Right lobe of liver (tissue), 6 donors: ENCODE measurements at regions not wholly inside any gene's neighbourhood (a gene's known extent, or its start where the extent isn't known, plus 50 kb on each side); places are given as distances from the start of the nearest gene placed in this dataset.

Experiments
- ATAC-seq, 4 donors: fragments of 200-7000 bp; cut with Tn5 transposase; one replicate each; pipeline ENCODE4 v1.9.1; 2020; ENCODE audit warnings: mild to moderate bottlenecking in 4 of 4, moderate library complexity in 4 of 4
- DNase-seq, 3 donors: peaks; one replicate each; pipeline ENCODE4 v3.0.0-alpha.2; 2020
- H3K27ac ChIP-seq, 3 donors: fragments of 200-600 bp; one replicate each; pipeline ENCODE4 v1.8.0; 2022
- H3K27me3 ChIP-seq, 2 donors: fragments of 200-600 bp; one replicate each; pipeline ENCODE4 v1.8.0; 2022
- H3K36me3 ChIP-seq, 4 donors: fragments of 200-600 bp; sonication (generic) in 1 of 4; one replicate each; pipeline versions ENCODE4 v1.5.1 to v1.8.0; 2017 to 2022; ENCODE audit warnings: control low read depth in 1 of 4
- H3K4me1 ChIP-seq, 4 donors: fragments of 200-600 bp; sonication (generic) in 1 of 4; one replicate each; pipeline versions ENCODE4 v1.5.1 to v1.8.0; 2017 to 2022; ENCODE audit warnings: control low read depth in 1 of 4
- H3K4me3 ChIP-seq, 3 donors: fragments of 200-600 bp; one replicate each; pipeline ENCODE4 v1.8.0; 2022
- H3K9me3 ChIP-seq, 4 donors: fragments of 200-600 bp; sonication (generic) in 1 of 4; one replicate each; pipeline versions ENCODE4 v1.5.1 to v1.8.0; 2017 to 2022; ENCODE audit warnings: control low read depth in 1 of 4
- POLR2A ChIP-seq: fragments of 450-650 bp; IDR thresholded peaks from one replicate; pipeline ENCODE4 v1.6.1; 2017; ENCODE audit warnings: antibody characterized with exemption, mild to moderate bottlenecking
- WGBS: methylation state at CpG from one replicate; pipeline ENCODE4 v1.1.6; 2018; ENCODE audit warnings: low coverage, low lambda C conversion rate; ENCODE audit not compliant: insufficient coverage; ENCODE audit errors: missing lambda C conversion rate; 5-methylcytosine and 5-hydroxymethylcytosine counted together
- intact Hi-C, 2 donors: fragments of 100-400 bp; cut with DNase I; formaldehyde crosslinking; loops; one replicate each; pipeline versions ENCODE4 v1.11.2 to v1.14.1; 2022
- TF ChIP-seq, protein P1 (sequence below), 4 donors: fragments of 200-600 bp in 3 of 4; fragments of 450-650 bp in 1 of 4; IDR thresholded peaks; one replicate each; pipeline versions ENCODE4 v1.5.1 to v1.8.0; 2016 to 2022; ENCODE audit warnings: antibody characterized with exemption in 4 of 4, mild to moderate bottlenecking in 2 of 4
- donor health status: DM: no; HTN: yes; CAD: no.
- donor health status: DM: no; HTN: no; CAD: no.
- donor health status: DM: no; HTN: no; CAD: no.
- donor health status: DM: no; HTN: yes; CAD: no.
- donor health status: DM: no; HTN: yes; CAD: no.

DNA sequence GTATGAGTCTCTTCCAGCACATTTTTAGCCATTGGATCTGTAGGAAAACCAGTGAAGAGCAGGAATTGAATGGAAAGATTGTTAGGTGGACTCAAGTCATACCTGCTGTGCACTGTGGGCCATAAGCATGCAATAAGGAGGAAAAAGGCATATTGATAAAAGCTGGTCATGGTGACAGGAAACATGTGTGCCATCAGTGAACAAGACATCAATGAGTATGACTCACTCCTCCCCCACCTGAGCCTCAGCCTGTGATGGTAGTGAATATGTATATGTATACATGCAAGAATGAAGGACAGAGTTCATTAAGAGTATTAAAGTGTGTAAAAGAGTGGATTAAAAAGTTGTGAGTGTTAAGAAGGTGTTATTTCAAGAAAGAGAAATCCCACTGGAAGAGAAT, 164.5 kb downstream of the TMEM38B start:
- Histone ChIP-seq H3K27ac (no peak overlapping the region), H3K4me3 (no peak overlapping the region), H3K27me3 (no peaks in the 10 kb centered on the region), H3K36me3 (no peaks in the 10 kb centered on the region), H3K9me3 (no peaks in the 10 kb centered on the region), H3K4me1 (no peaks in the 10 kb centered on the region)
- ATAC-seq: no peak
- intact Hi-C loops: no loop called here
- no peak for DNase-seq
- TF ChIP-seq, protein P1, sequence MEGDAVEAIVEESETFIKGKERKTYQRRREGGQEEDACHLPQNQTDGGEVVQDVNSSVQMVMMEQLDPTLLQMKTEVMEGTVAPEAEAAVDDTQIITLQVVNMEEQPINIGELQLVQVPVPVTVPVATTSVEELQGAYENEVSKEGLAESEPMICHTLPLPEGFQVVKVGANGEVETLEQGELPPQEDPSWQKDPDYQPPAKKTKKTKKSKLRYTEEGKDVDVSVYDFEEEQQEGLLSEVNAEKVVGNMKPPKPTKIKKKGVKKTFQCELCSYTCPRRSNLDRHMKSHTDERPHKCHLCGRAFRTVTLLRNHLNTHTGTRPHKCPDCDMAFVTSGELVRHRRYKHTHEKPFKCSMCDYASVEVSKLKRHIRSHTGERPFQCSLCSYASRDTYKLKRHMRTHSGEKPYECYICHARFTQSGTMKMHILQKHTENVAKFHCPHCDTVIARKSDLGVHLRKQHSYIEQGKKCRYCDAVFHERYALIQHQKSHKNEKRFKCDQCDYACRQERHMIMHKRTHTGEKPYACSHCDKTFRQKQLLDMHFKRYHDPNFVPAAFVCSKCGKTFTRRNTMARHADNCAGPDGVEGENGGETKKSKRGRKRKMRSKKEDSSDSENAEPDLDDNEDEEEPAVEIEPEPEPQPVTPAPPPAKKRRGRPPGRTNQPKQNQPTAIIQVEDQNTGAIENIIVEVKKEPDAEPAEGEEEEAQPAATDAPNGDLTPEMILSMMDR (IDR thresholded peaks at IDR 0.05): no peak
- TF ChIP-seq POLR2A: no peak

DNA sequence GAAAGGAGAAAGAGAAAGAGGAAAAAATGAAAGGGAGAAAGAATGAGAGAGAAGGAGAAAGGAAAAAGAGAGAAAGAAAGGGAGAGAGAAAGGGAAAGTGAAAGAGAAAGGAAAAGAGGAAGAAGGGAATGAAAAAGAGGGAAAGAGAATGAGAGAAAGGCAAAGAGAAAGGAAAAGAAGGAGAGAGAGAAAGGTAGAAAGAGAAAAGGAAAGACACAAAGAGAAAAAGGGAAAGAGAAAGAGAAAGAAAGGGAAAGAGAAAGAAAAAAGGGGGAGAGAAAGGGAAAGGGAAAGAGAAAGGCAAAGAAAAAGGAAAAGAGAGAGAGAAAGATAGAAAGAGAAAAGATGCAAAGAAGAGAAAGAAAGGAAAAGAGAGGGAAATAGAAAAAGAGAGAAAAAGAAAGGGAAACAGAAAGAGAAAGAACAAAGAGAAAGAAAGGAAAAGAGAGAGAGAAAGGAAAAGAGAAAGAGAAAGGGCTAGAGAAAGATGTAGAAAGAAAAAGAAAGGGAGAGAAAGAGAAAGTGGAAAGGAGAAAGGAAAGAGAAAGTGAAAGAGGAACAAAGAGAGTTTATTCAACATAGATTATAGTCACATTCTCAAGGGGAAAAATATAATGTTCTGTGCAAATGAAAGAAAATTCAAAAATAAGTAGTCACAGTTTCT, 165.2 kb downstream of the TMEM38B start:
- no peak for TF ChIP-seq POLR2A
- TF ChIP-seq, protein P1 (IDR thresholded peaks at IDR 0.05): no peak

DNA sequence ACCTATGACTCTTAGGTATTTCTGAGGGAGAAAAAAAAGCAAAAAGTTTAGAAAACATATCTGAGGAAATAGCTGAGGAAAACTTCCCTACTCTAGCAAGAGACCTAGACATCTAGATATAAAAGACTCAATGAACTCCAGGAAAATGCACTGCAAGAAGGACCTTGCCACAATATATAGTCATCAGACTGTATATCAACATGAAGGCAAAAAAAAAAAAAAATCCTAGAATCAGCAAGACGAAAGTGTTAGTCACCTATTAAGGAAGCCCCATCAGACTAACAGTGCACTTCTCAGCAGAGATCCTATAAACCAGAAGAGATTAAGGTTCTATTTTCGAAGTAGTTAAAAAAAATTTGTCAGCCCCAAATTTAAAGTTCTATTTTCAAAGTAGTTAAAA, 166.2 kb downstream of the TMEM38B start:
- 60% methylated on average over 2 of the region's 2 CpGs for WGBS

More for the DNA sequence above, 165.2 kb downstream of the TMEM38B start:
- Histone ChIP-seq H3K27ac (no peak overlapping the region), H3K27me3 (no peaks in the 10 kb centered on the region), H3K36me3 (no peaks in the 10 kb centered on the region), H3K9me3 (no peaks in the 10 kb centered on the region), H3K4me3 (no peak overlapping the region), H3K4me1 (no peaks in the 10 kb centered on the region)
- DNase-seq (no peak), ATAC-seq (no peak)
- intact Hi-C loops: no loop called here

DNA sequence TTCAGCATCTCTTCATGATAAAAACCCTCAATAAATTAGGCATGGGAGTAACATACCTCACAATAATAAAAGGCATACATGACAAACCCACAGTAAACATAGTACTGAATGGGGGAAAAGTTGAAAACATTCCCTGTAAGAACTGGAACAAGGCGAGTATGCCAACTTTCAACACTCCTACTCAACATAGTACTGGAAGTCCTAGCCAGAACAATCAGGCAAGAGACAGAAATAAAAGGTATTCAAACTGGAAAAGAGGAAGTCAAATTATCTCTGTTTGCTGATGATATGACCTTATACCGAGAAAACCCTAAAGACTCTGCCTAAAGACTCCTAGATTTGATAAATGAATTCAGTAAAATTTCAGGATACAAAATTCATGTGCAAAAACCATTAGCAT, 167.6 kb downstream of the TMEM38B start:
- no peaks in the 10 kb centered on the region for H3K27me3 ChIP-seq
- no peaks in the 10 kb centered on the region for H3K9me3 ChIP-seq
- TF ChIP-seq POLR2A: no peak
- TF ChIP-seq, protein P1 (IDR thresholded peaks at IDR 0.05): no peak
- ATAC-seq (no peak), DNase-seq (no peak)
- H3K36me3 ChIP-seq: no peaks in the 10 kb centered on the region
- no peak overlapping the region for H3K4me3 ChIP-seq
- no peak overlapping the region for H3K27ac ChIP-seq
- H3K4me1 ChIP-seq: no peaks in the 10 kb centered on the region
- 25% methylated on average over 2 of the region's 2 CpGs for WGBS
- intact Hi-C loops: no loop called here

More for the DNA sequence above, 166.2 kb downstream of the TMEM38B start:
- intact Hi-C loops: no loop called here
- Histone ChIP-seq H3K9me3 (no peaks in the 10 kb centered on the region), H3K36me3 (no peaks in the 10 kb centered on the region), H3K4me1 (no peaks in the 10 kb centered on the region), H3K4me3 (no peak overlapping the region), H3K27me3 (no peaks in the 10 kb centered on the region), H3K27ac (no peak overlapping the region)
- DNase-seq (no peak), ATAC-seq (no peak)
- TF ChIP-seq, protein P1 (IDR thresholded peaks at IDR 0.05): no peak
- TF ChIP-seq POLR2A: no peak
